Fibroblast of villous mesenchyme (primary cell): ENCODE measurements at regions not wholly inside any gene's neighbourhood (a gene's known extent, or its start where the extent isn't known, plus 50 kb on each side); places are given as distances from the start of the nearest gene placed in this dataset.

ENCODE experiments used
- DNase-seq: peaks from one replicate; pipeline ENCODE4 v3.0.0-alpha.2; 2010; ENCODE audit warnings: low read depth
- H3K4me3 ChIP-seq: 2 replicates; pipeline ENCODE4 v1.5.1; 2011; ENCODE audit warnings: low read depth, mild to moderate bottlenecking, low read length
- CTCF ChIP-seq: IDR thresholded peaks from 2 replicates; pipeline ENCODE4 v1.5.1; 2012; ENCODE audit warnings: low read depth, mild to moderate bottlenecking, low read length; ENCODE audit not compliant: insufficient read depth

- no peak overlapping the region for H3K4me3 ChIP-seq
- no peak for DNase-seq
- no peak for TF ChIP-seq CTCF
Measured at GRCh38 chr1:175862408-175862807, 119.0 kb upstream of the TNR start.

- no peak for DNase-seq
- H3K4me3 ChIP-seq: no peak overlapping the region
- no peak for TF ChIP-seq CTCF
Measured at GRCh38 chr1:175861626-175862367, 118.4 kb upstream of the TNR start.

GRCh38 chr1:175857756-175858155, 114.4 kb upstream of the TNR start:
- DNase-seq: no peak
- no peak for TF ChIP-seq CTCF
- H3K4me3 ChIP-seq: no peak overlapping the region

- no peak for DNase-seq
- H3K4me3 ChIP-seq: no peak overlapping the region
- no peak for TF ChIP-seq CTCF
Measured at GRCh38 chr1:175853681-175854080, 110.3 kb upstream of the TNR start.

GRCh38 chr1:175851749-175852148, 108.4 kb upstream of the TNR start:
- TF ChIP-seq CTCF: no peak
- DNase-seq: no peak
- no peak overlapping the region for H3K4me3 ChIP-seq

- H3K4me3 ChIP-seq: no peak overlapping the region
- no peak for DNase-seq
- no peak for TF ChIP-seq CTCF
Measured at GRCh38 chr1:175848329-175848728, 104.9 kb upstream of the TNR start.

GRCh38 chr1:175845985-175846384, 102.6 kb upstream of the TNR start:
- no peak overlapping the region for H3K4me3 ChIP-seq
- DNase-seq: no peak
- TF ChIP-seq CTCF: no peak
